WTC11 (cell line): ENCODE measurements at regions not wholly inside any gene's neighbourhood (a gene's known extent, or its start where the extent isn't known, plus 50 kb on each side); places are given as distances from the start of the nearest gene placed in this dataset.

Source experiments
- ETV6 ChIP-seq: sonication (generic); formaldehyde crosslinking; IDR thresholded peaks from 2 replicates; pipeline ENCODE4 v1.8.1; 2022; ENCODE audit warnings: mild to moderate bottlenecking, missing genetic modification reagents
- HMGA2 ChIP-seq: fragments of 250-450 bp; sonication (Bioruptor Pico); IDR thresholded peaks from 2 replicates; pipeline ENCODE4 v1.4.0; 2021; ENCODE audit warnings: mild to moderate bottlenecking, moderate library complexity
- MXD4 ChIP-seq: fragments of 250-450 bp; sonication (Bioruptor Pico); IDR thresholded peaks from 2 replicates; pipeline ENCODE4 v1.8.0; 2021; ENCODE audit warnings: mild to moderate bottlenecking, moderate library complexity, borderline replicate concordance
- SP1 ChIP-seq: sonication (generic); formaldehyde crosslinking; conservative IDR thresholded peaks from 2 replicates; pipeline ENCODE4 v1.8.1; 2022; ENCODE audit warnings: missing genetic modification reagents
- TF ChIP-seq, protein P1 (sequence below): fragments of 250-450 bp; sonication (Bioruptor Pico); IDR thresholded peaks from 2 replicates; pipeline ENCODE4 v2.1.2; 2022; ENCODE audit warnings: mild to moderate bottlenecking, moderate library complexity
- TF ChIP-seq, protein P2 (sequence below): fragments of 200-600 bp; IDR thresholded peaks from 2 replicates; pipeline ENCODE4 v1.8.0; 2022; ENCODE audit warnings: antibody characterized with exemption

DNA sequence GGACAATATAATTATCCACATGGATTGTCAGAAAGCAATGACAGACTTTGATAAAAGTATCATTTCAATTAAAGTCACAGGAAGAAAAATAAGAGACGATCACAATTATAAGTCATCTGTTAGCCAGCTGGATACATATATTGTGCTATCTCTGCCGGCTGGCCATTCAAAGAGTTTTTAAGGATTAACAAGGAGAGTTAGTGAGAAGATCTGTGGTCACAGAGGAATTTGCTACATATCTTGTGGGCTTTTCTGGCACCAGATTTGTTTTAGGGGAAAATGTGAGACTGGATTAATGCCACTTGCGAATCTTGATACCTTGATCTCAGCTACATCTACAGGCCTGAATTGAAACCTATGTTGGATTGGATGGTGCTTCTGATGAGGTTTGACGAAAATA, 90.9 kb upstream of the MANSC4 start:
- TF ChIP-seq MXD4 (CRISPR knock-in tag) (no peak), SP1 (CRISPR knock-in tag) (no peak), ETV6 (no peak), HMGA2 (CRISPR knock-in tag) (no peak)
- TF ChIP-seq, protein P1, sequence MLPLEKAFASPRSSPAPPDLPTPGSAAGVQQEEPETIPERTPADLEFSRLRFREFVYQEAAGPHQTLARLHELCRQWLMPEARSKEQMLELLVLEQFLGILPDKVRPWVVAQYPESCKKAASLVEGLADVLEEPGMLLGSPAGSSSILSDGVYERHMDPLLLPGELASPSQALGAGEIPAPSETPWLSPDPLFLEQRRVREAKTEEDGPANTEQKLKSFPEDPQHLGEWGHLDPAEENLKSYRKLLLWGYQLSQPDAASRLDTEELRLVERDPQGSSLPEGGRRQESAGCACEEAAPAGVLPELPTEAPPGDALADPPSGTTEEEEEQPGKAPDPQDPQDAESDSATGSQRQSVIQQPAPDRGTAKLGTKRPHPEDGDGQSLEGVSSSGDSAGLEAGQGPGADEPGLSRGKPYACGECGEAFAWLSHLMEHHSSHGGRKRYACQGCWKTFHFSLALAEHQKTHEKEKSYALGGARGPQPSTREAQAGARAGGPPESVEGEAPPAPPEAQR, result no peak
- TF ChIP-seq, protein P2, sequence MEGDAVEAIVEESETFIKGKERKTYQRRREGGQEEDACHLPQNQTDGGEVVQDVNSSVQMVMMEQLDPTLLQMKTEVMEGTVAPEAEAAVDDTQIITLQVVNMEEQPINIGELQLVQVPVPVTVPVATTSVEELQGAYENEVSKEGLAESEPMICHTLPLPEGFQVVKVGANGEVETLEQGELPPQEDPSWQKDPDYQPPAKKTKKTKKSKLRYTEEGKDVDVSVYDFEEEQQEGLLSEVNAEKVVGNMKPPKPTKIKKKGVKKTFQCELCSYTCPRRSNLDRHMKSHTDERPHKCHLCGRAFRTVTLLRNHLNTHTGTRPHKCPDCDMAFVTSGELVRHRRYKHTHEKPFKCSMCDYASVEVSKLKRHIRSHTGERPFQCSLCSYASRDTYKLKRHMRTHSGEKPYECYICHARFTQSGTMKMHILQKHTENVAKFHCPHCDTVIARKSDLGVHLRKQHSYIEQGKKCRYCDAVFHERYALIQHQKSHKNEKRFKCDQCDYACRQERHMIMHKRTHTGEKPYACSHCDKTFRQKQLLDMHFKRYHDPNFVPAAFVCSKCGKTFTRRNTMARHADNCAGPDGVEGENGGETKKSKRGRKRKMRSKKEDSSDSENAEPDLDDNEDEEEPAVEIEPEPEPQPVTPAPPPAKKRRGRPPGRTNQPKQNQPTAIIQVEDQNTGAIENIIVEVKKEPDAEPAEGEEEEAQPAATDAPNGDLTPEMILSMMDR, result no peak
